ENCODE measurements at regions not wholly inside any gene's neighbourhood (a gene's known extent, or its start where the extent isn't known, plus 50 kb on each side); places are given as distances from the start of the nearest gene placed in this dataset.

GRCh38 chr14:65906948-65907347 lies 494.4 kb downstream of the FUT8 start:
- no peak for DNase-seq (ENCODE audit: low read depth)
- TF ChIP-seq CTCF (IDR thresholded peaks at IDR 0.05; ENCODE audit: insufficient read depth, low read depth, low read length, missing control alignments), result no peak
- H3K4me3 ChIP-seq (ENCODE audit: low read length), result no peak overlapping the region

GRCh38 chr14:65910108-65910786 lies 497.7 kb downstream of the FUT8 start:
- H3K4me3 ChIP-seq (ENCODE audit: low read length), result no peak overlapping the region
- no peak for TF ChIP-seq CTCF (IDR thresholded peaks at IDR 0.05; ENCODE audit: insufficient read depth, low read depth, low read length, missing control alignments)
- peak; percentile 40 for DNase-seq (ENCODE audit: low read depth)

GRCh38 chr14:65915125-65915524 lies 502.6 kb downstream of the FUT8 start:
- H3K4me3 ChIP-seq (ENCODE audit: low read length), result no peak overlapping the region
- no peak for TF ChIP-seq CTCF (IDR thresholded peaks at IDR 0.05; ENCODE audit: insufficient read depth, low read depth, low read length, missing control alignments)
- peak; percentile 32 for DNase-seq (ENCODE audit: low read depth)

- H3K4me3 ChIP-seq (ENCODE audit: low read length), result no peak overlapping the region
- DNase-seq (ENCODE audit: low read depth), result no peak
- no peak for TF ChIP-seq CTCF (IDR thresholded peaks at IDR 0.05; ENCODE audit: insufficient read depth, low read depth, low read length, missing control alignments)
Measured at GRCh38 chr14:65916055-65916454, 503.5 kb downstream of the FUT8 start.

GRCh38 chr14:65920996-65921395 lies 508.5 kb downstream of the FUT8 start:
- no peak for TF ChIP-seq CTCF (IDR thresholded peaks at IDR 0.05; ENCODE audit: insufficient read depth, low read depth, low read length, missing control alignments)
- no peak overlapping the region for H3K4me3 ChIP-seq (ENCODE audit: low read length)
- no peak for DNase-seq (ENCODE audit: low read depth)

- H3K4me3 ChIP-seq (ENCODE audit: low read length), result no peak overlapping the region
- DNase-seq (ENCODE audit: low read depth), result no peak
- no peak for TF ChIP-seq CTCF (IDR thresholded peaks at IDR 0.05; ENCODE audit: insufficient read depth, low read depth, low read length, missing control alignments)
Measured at GRCh38 chr14:65922142-65922541, 509.6 kb downstream of the FUT8 start.

GRCh38 chr14:65926504-65926903 lies 514.0 kb downstream of the FUT8 start:
- H3K4me3 ChIP-seq (ENCODE audit: low read length), result no peak overlapping the region
- no peak for TF ChIP-seq CTCF (IDR thresholded peaks at IDR 0.05; ENCODE audit: insufficient read depth, low read depth, low read length, missing control alignments)
- DNase-seq (ENCODE audit: low read depth), result no peak

Data from epithelial cell of esophagus (primary cell).